Type B pancreatic cell (in vitro differentiated cells): ENCODE measurements at regions not wholly inside any gene's neighbourhood (a gene's known extent, or its start where the extent isn't known, plus 50 kb on each side); places are given as distances from the start of the nearest gene placed in this dataset.
A peak's percentile ranks its signal among the peaks of the same experiment; 100 is the strongest.

ENCODE experiments used
- DNase-seq: peaks from one replicate; pipeline ENCODE4 v3.0.0; 2021; ENCODE audit warnings: mixed read lengths; ENCODE audit not compliant: unreplicated experiment; ENCODE audit errors: extremely low spot score
- H3K27ac Mint-ChIP-seq: 2 replicates; pipeline ENCODE4 v1.8.0; 2021; ENCODE audit warnings: mild to moderate bottlenecking, mixed read lengths
- H3K27me3 Mint-ChIP-seq: 2 replicates; pipeline ENCODE4 v1.8.0; 2021; ENCODE audit warnings: mixed read lengths
- H3K36me3 Mint-ChIP-seq: 2 replicates; pipeline ENCODE4 v1.8.0; 2021; ENCODE audit warnings: mixed read lengths
- H3K4me1 Mint-ChIP-seq: one replicate; pipeline ENCODE4 v1.8.0; 2021; ENCODE audit warnings: mixed read lengths; ENCODE audit not compliant: unreplicated experiment
- H3K4me3 Mint-ChIP-seq: 2 replicates; pipeline ENCODE4 v1.8.0; 2021; ENCODE audit warnings: mild to moderate bottlenecking, mixed read lengths
- H3K9me3 Mint-ChIP-seq: 2 replicates; pipeline ENCODE4 v1.8.0; 2021; ENCODE audit warnings: mixed read lengths
- TF ChIP-seq, protein P1 (sequence below): fragments of 200-600 bp; sonication (generic); conservative IDR thresholded peaks from 2 replicates; pipeline ENCODE4 v1.5.0; 2021; ENCODE audit warnings: antibody characterized with exemption, mild to moderate bottlenecking

DNA sequence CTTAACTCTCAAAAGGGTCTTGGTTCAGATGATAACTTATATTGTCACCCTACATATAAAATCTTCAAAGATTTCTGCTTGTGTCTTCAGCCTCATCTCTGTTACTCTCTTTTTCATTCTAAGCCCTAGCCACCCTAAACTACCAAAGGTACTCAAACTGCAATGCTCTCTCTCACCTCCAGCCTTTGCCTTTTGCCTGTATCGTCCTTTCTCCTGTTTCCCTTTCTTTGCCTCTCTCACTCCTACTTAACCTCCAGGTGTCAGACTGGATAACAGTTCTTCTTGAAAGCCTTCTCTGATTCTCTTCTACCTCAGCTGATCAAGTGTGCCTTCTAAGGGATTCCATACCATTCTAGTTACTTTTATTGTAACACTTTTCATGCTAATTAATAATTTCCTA, 149.8 kb downstream of the SERPINI1 start:
- Mint-ChIP-seq H3K27ac (no peak overlapping the region), H3K4me1 (peaks cover 10% of the 10 kb centered on the region), H3K36me3 (no peaks in the 10 kb centered on the region), H3K9me3 (no peaks in the 10 kb centered on the region), H3K27me3 (peaks cover 4% of the 10 kb centered on the region), H3K4me3 (no peak overlapping the region)
- TF ChIP-seq, protein P1, sequence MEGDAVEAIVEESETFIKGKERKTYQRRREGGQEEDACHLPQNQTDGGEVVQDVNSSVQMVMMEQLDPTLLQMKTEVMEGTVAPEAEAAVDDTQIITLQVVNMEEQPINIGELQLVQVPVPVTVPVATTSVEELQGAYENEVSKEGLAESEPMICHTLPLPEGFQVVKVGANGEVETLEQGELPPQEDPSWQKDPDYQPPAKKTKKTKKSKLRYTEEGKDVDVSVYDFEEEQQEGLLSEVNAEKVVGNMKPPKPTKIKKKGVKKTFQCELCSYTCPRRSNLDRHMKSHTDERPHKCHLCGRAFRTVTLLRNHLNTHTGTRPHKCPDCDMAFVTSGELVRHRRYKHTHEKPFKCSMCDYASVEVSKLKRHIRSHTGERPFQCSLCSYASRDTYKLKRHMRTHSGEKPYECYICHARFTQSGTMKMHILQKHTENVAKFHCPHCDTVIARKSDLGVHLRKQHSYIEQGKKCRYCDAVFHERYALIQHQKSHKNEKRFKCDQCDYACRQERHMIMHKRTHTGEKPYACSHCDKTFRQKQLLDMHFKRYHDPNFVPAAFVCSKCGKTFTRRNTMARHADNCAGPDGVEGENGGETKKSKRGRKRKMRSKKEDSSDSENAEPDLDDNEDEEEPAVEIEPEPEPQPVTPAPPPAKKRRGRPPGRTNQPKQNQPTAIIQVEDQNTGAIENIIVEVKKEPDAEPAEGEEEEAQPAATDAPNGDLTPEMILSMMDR: peak; percentile 20
- DNase-seq: no peak

DNA sequence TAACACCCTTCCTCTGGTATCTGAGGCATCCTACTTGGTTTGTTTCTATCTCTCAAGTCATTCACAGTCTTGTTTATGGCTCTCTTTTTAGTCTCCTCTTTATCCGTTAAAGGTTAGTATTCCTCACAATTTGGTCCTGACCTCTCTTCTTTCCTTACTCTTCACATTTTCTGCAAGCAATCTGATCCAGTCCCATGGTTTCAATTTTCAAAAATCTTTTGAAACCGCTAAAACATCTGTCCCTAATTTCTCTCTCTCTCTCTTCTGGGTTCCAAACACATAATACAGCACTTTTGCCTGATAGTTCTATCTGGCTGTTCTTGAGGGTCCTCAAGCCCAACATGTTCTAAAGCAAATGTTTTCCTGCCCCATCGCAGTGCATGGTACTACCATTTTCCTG, 149.0 kb downstream of the SERPINI1 start:
- Mint-ChIP-seq H3K4me3 (no peak overlapping the region), H3K4me1 (peaks cover 10% of the 10 kb centered on the region), H3K36me3 (no peaks in the 10 kb centered on the region), H3K27me3 (peaks cover 4% of the 10 kb centered on the region), H3K27ac (no peak overlapping the region), H3K9me3 (no peaks in the 10 kb centered on the region)
- no peak for DNase-seq
- TF ChIP-seq, protein P1: no peak

DNA sequence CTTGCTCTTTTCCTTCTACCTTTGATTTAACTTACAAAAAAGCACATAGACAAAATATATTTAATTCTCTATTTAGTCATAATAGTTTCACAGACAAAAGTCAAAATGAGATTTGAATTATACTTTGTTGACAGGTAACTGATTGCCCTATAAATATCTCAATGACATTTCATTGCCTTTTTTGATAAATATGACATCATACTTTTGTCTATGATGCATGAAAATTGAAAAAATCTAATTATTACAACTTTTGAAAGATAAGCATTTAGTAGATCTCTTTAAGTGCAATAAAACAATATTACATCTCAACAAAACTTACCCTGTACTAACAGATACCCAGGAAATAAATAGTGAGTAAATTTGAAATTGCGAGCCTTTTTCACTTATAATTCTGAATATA, 147.9 kb downstream of the SERPINI1 start:
- H3K27me3 Mint-ChIP-seq: peaks cover 4% of the 10 kb centered on the region
- H3K4me3 Mint-ChIP-seq: no peak overlapping the region
- no peaks in the 10 kb centered on the region for H3K9me3 Mint-ChIP-seq
- no peak for DNase-seq
- H3K4me1 Mint-ChIP-seq: peaks cover 10% of the 10 kb centered on the region
- no peak overlapping the region for H3K27ac Mint-ChIP-seq
- TF ChIP-seq, protein P1: no peak
- no peaks in the 10 kb centered on the region for H3K36me3 Mint-ChIP-seq

DNA sequence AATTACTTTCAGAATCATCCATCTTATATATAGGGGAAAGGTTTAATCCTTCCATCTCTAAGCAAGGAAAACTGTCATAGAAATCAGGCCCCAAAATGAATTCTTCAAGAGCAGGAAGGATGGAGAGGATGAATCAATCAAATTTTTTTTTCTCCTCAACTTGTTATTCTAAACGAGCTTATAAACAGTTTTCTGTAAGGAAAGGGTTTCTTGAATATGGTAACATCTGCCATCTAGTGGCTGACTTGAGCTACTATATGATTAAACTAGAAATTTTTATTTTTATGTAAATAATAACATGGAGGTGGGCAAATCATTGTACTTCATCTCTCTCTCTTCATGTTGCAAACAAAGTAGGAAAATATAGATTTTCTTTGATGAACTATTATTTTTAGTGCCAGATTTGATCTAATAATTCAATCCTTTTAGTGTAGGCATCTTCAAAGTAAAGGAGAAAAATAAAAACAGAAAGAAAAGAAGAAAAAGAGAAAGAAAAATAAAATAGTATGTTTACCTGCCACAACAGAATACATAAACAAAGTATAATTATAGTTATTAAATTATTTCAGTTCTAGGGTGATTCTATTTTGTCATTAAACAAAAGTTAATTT, 146.6 kb downstream of the SERPINI1 start:
- Mint-ChIP-seq H3K27me3 (peaks cover 4% of the 10 kb centered on the region), H3K9me3 (no peaks in the 10 kb centered on the region), H3K27ac (no peak overlapping the region), H3K4me3 (no peak overlapping the region), H3K4me1 (peaks cover 10% of the 10 kb centered on the region), H3K36me3 (no peaks in the 10 kb centered on the region)
- TF ChIP-seq, protein P1: peak; percentile 87
- no peak for DNase-seq

DNA sequence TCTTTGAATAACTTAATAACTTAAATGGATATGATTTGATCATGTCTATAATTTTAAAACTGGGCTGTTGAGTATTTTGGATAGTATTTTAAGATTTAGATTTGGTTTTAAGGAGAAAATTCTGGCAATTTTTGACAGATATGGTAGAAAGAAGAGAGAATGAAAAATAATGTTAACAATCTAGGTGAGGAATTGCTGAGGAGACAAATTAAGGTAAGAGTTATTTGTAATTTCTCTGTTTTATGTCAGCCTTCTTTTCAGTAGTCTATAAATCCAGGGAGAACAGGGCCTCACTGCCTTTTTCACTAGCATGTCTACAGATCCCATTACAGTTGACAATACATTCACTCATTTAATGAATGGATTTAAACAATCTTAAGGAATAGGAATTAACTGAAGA, 144.7 kb downstream of the SERPINI1 start:
- H3K4me1 Mint-ChIP-seq: peaks cover 11% of the 10 kb centered on the region
- no peak overlapping the region for H3K27ac Mint-ChIP-seq
- DNase-seq: no peak
- H3K9me3 Mint-ChIP-seq: no peaks in the 10 kb centered on the region
- H3K4me3 Mint-ChIP-seq: no peak overlapping the region
- no peaks in the 10 kb centered on the region for H3K36me3 Mint-ChIP-seq
- TF ChIP-seq, protein P1: no peak
- H3K27me3 Mint-ChIP-seq: peaks cover 7% of the 10 kb centered on the region
